GM19452 (cell line): ENCODE measurements at regions not wholly inside any gene's neighbourhood (a gene's known extent, or its start where the extent isn't known, plus 50 kb on each side); places are given as distances from the start of the nearest gene placed in this dataset.

Source experiments
- ATAC-seq: cut with Tn5 transposase; IDR thresholded peaks from one replicate; pipeline ENCODE4 v1.9.1; 2021; ENCODE audit not compliant: unreplicated experiment

DNA sequence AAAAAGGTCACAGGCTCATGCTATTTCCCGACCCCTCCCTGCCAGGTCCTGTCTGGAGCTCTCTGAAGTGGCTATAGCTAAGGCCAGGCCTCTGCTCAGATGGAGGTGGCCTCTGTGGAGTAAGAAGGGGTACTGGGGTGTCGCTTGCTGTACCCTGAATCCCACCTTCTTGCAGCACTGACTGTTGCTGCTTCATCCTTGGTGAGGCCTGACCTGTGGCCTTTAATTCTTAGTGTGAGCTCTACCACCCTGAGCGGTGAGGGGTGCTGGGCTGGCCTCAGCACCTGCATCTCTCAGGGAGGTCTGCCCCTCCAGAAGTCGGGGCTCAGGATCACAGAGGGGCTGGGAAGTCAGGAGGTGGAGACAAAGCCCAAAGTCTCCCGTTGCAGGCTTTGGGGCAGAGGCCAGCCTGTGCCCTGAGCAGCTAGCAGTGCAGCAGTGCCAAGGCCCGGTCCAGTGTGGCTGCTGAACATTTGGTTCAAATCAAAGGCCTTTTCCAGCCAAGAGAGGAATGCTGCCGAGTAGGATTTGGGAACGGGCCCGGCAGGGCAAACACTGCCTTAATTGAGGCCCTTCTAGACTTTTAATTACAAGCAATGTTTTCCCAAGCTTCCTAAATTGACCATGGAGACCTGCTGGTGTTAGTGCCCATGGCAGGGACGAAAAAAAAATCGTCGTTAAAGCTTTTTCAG is 133.5 kb upstream of the HAAO start:
- ATAC-seq: no peak

- ATAC-seq: no peak
Measured at GRCh38 chr2:42924418-42924886, 132.1 kb upstream of the HAAO start.

DNA sequence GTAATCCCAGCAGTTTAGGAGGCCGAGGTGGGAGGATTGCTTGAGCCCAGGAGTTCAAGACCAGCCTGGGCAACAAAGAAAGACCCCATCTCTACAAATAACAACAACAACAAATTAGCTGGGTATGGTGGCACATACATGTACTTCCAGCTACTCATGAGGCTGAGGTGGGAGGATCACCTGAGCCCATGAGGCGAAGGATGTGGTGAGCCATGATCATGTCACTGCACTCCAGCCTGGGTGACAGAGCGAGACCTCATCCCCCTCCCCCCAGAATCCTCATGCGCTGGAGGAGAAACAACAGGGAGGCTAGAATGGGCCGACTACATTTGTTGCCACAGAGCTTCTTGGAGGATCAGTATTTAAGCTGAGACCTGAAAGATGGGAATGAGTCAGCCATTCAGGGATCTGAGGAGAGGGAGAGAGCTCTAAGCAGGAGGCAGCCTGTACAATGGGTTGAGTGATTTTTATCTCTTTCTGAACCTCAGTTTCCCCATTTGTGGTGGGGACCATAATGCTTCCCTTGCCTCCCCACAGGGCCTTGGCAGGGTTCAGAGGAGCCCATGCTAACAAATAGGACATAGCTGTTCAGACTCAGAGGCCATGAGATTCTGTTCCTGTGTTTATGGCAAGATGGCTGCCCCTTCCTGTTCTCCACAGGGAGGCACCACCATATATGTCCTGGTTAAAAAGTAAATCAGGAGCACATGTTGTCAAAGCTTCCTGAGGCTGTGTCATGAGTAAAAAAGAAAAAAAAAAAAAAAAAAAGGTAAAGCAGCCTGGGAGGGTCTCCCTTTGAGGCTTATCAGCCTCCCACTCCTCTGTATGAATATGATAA is 131.4 kb upstream of the HAAO start:
- no peak for ATAC-seq

- no peak for ATAC-seq
Measured at GRCh38 chr2:42922790-42923579, 130.6 kb upstream of the HAAO start.

DNA sequence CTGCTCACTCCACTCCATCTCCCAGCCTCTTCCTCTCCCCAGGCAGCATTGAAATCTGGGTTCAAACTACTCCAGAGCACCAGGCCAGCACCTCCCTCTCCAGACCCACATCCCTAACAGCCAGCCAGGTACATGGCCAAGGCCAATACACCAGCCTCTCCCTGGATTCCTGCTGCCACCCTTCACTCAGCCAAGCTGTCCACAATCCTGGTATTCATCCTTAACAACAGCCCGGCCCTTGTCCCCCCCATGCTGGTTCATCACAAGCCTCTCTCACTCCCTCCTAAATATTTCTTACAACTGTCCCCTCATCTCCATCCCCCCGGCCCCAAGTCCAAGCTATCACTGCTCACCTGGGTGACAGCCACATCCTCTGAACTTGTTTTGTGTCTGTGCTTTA is 129.9 kb upstream of the HAAO start:
- no peak for ATAC-seq

GRCh38 chr2:42921721-42922120 is 129.3 kb upstream of the HAAO start:
- ATAC-seq: no peak

GRCh38 chr2:42921147-42921520 is 128.8 kb upstream of the HAAO start:
- no peak for ATAC-seq

DNA sequence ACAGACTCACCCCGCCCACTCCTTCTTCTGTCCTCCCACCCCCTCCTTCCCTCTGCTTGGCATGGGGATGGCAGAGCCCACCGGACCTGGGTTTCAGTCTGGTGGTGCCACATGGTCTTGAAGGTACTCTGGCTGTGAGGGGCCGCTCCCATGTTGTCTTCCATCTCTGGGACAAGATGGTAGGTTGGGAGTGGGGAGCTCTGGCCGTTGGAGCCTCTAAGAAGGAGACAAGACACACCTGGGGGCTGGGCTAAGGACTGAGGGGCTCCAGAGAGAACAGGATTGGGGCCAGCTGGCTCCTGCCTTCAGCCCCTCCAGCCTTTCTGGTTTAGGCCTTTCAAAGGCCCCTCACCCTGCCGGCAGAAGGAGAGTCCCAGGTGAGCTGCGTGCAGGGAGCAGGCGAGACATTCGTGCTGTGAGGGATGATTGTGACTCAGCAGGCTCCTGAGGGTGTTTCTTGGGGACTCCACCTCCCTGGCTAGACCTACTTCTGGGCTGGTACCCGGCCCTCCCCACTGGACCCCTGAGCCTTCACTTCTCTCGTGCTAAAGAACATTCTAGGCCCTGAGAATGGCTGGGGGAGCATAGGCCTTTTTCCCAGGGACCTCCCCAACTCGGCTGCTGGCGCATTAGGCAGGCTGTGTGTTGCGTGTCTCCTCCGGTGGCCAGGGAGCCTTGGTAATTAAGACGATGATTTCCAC is 128.2 kb upstream of the HAAO start:
- no peak for ATAC-seq

DNA sequence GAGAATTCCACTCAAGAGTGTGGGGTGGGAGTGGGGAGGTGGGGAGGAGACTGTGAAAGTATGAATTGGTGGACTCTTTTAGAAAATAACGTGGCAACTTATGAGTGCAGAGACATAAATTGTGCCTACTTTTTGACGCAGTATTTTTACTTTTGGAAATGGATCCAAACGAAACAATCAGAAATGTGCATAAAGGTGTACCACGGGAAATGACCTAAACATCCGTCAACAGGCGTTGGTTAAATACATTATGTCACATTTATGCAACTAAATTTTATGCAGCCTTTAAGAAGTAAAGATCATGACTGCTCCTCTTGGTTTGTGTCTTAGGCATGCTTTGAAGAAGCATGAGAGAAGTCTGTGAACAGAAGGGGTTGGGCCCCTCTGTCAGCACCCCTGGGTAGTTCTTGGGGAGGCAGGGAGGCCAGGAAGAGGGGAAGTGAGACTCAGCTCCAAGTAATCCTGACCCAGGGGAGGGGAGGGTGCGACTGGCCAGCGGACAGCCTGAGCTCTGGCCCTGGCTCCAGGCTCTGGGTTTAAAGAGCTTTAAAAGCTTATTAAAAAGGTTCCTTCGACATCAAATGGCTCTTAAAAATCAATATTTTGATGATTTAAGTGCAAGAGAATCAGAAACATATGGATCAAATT is 126.4 kb upstream of the HAAO start:
- ATAC-seq: no peak

- ATAC-seq: no peak
Measured at GRCh38 chr2:42918041-42918440, 125.7 kb upstream of the HAAO start.

DNA sequence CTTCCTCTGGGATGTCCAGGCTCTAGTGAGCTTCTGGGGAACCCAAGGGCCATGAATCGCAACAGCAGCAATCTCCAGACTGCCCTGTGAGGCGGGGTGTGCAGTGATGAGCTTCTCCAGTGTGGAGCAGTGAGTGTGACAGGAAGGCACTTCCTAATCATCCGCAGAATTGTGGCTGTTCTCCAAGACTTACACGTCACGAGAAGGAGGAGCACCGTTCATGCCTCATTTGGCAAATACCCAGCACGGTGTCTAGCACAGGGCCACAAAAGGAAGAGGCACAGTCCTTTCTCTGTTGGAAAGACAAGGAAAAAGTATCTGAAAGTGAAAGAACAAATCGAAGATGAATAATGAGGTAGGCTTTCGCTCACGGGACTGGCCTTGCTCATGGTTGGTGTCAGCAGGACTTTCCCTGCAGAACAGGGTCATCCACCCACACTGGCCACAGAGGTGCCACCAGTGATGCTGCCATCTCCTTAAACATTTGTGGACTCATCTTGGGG is 125.1 kb upstream of the HAAO start:
- ATAC-seq: no peak

DNA sequence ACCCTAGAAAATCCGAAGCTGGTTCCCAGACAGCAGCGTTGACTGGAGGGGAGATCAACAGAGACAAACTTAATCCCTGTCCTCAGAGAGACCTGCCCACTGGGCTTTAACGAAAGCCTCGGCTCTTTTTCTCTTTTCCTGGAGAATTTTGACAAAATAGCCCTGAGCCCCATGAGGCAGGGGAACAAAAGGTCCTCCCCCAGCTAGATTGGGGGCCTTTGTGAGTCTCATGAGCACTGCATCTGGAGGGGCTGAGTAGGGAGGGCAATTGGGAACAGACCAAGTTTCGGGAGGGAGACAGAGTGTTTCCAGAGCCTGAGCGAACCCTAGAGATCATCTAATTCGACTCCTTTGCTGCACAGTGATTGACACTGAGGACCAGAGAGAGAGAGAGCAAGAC is 123.9 kb upstream of the HAAO start:
- ATAC-seq: no peak

- ATAC-seq: no peak
Measured at GRCh38 chr2:42914860-42915259, 122.5 kb upstream of the HAAO start.

- ATAC-seq: no peak
Measured at GRCh38 chr2:42914314-42914713, 121.9 kb upstream of the HAAO start.

DNA sequence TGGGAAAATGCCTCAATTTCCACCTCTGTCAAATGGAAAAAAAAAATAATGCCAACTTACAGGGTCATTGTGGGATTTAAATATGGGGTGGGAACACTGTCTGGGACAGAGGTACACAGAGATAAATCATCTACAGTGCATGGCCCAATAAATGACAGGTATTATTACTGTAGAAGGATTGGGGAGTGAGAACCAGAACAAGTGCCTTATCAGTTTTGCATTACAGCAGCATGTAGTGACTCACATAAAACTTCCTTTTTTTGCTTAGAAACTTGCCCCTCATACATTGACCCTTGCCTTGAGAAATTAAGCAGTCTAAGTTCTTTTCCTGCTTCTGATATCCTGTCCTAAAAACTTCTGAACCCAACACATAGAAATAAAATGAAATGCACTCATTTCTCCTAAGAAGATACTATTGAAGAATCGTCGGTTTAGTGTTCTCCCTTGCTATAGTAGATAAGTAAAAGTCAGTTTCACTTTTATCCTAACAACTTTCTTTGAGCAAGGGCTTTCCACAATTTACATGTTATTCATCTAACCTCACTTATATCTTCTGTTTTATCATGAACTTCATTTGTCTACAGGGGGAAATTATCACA is 121.0 kb upstream of the HAAO start:
- no peak for ATAC-seq

DNA sequence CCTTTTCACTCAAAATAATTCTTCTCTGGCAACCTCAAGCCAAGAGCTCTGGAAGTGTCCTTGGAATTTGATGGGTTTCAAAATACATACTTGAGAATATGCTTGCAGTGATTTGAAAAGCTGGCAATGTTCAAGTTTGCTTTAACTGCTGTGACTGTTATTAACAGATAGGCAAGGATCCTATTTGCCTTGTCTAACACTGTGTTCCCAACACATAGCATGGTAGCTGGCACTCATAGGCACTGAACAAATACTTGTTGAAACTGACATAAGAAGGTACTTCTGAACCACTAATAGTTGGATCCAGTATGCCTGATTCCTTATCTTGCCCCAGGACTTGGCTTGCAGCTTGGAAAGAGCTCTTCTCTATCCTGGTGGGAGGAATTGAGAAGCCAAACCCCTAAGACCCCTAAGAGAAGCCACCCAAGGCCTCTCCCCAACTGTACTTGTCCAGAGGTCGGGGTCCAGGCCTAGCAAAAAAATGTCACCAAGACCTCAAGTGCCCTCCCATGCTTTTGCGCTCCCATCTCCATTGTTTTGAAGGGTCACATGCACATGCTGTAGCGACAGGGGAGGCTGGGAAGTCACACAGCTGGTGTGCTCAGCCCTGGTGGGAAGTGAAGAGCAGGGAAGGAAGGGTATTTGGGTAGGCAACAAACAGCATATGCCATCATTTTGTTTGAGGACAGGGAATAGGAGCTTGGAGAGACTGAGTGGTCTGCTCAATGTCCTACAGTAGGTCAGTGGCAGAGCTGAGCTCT is 118.4 kb upstream of the HAAO start:
- no peak for ATAC-seq

DNA sequence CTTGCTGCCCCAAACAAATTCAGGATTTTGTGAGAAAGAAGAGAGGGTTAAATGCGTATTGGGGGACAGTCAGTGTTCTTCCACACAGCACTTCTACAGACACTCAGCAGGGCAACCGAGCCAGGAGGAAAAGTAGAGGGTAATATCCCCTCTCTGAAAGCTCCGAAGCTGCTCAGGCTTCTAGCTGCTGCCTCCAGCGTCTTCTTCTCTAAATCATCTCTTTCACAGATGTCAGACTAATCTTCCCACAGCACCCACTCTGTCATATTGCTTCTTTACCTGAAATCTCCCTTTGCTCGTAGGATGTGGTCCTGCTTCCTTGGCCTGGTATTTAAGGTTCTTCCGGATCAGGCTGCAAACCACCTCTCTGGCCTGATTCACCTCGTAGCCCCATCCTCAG is 117.6 kb upstream of the HAAO start:
- ATAC-seq: no peak

- ATAC-seq: no peak
Measured at GRCh38 chr2:42908518-42909200, 116.3 kb upstream of the HAAO start.

- ATAC-seq: no peak
Measured at GRCh38 chr2:42907835-42908234, 115.5 kb upstream of the HAAO start.
